ENCODE measurements at regions not wholly inside any gene's neighbourhood (a gene's known extent, or its start where the extent isn't known, plus 50 kb on each side); places are given as distances from the start of the nearest gene placed in this dataset.
A peak's percentile ranks its signal among the peaks of the same experiment; 100 is the strongest.
"Not testable (repeated sequence)": the region's sequence is repeated elsewhere in the genome, so short reads cannot be mapped to it uniquely, and the experiment has no call there.

- not testable (repeated sequence) for DNase-seq (ENCODE audit: low read depth)
Observed at GRCh38 chr3:198147213-198147612, 187.2 kb downstream of the LMLN start.

- not testable (repeated sequence) for DNase-seq (ENCODE audit: low read depth)
Observed at GRCh38 chr3:198147993-198148392, 188.0 kb downstream of the LMLN start.

DNA sequence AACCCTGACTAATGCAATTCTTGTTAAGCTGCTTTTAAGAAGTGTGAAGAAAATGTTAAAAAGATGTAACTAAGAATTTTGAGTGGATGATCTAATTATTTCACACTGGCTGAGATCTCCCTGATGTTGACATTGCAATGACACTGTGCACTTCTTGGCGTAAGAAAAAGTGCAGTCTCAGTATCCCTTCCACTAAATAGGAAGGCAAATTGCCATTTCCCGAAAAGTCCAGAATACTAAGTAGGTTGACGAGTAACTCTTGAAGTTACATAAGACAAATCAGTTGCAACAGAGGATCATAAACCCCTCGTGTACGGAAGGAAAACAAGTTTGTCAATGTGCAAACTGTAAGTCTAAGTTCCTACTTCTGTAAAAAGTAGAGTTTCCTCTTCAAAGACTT lies 189.9 kb downstream of the LMLN start:
- DNase-seq (ENCODE audit: low read depth): not testable (repeated sequence)

DNA sequence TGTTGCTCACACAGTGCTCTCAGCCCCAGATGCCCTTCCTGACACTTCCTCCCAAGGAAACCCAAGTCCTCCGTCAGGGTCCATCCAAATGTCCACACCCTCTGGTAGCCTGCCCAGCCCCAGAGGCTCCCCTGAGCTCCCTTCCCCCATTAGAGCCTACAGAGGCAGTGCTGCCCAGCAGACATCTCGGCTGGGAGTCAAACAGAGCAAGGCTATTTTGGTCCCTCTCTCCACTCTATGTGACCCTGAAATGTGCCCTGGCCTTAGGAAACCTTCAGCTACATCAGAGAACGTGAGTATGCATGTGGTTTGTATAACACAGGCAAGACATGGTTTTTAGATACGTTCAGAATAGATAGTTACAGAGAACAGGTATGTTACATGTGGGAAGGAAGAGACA lies 191.8 kb downstream of the LMLN start:
- DNase-seq (ENCODE audit: low read depth): not testable (repeated sequence)

GRCh38 chr3:198155771-198156170 lies 195.8 kb downstream of the LMLN start:
- not testable (repeated sequence) for DNase-seq (ENCODE audit: low read depth)

GRCh38 chr3:198157231-198157868 lies 197.3 kb downstream of the LMLN start:
- not testable (repeated sequence) for DNase-seq (ENCODE audit: low read depth)

DNA sequence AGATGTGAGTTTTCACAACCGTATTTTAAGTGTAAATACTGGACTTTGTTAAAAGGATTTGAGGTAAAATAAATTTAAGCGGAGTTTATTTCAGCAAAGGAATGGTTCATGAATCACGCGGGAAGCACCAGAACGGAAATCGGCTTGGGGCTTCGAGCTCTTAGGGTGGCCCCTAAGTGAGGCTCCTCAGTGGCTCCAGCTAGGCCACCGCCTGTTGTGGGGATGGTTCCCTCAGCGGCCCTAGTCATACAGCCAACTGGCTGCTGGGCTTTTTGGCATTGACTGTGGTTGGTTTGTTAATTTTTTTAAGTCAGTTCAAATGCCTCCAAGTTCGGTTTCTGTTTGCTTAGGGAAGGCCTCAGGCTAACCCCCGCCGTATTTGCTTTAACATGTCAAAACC lies 198.0 kb downstream of the LMLN start:
- DNase-seq (ENCODE audit: low read depth): not testable (repeated sequence)

DNA sequence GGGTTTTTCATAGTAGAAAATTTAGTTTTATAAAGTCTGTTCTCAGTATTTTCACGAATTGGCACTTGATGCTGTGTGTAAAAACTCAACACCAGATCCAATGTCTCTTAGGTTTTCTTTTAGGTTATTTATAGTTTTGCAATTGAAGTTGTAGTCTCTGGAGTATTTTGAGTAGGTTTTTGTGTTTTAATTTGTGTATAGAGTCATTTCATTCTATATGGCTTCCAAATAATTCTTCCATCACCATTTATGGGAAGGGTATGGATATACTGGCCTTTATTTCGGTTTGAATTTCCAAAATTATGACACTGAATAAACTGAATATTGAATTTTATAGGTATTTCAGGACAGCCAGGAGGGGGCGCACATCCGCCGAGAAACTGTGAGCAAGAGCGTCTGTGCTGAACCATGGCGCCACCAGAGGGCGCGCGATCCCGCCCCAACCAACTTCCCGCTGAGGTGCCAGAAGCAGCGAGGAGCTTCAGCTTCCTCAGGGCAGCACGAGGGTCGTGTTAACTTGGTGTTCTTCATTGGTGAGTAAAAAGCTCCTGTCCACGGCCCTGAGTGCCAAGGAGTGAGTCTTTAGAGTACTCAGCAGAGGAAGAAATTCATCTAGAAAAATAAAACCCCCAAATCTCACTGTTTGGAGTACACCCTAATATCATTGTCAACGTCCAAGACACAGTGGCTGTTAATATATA lies 207.5 kb downstream of the LMLN start:
- DNase-seq (ENCODE audit: low read depth): peak; percentile 19

- DNase-seq (ENCODE audit: low read depth): not testable (repeated sequence)
Observed at GRCh38 chr3:198170781-198171180, 210.8 kb downstream of the LMLN start.

GRCh38 chr3:198173080-198173479 lies 213.1 kb downstream of the LMLN start:
- DNase-seq (ENCODE audit: low read depth): not testable (repeated sequence)

GRCh38 chr3:198173929-198174574 lies 214.0 kb downstream of the LMLN start:
- not testable (repeated sequence) for DNase-seq (ENCODE audit: low read depth)

All from HT1080 (cell line).